HepG2 (cell line): ENCODE measurements at regions not wholly inside any gene's neighbourhood (a gene's known extent, or its start where the extent isn't known, plus 50 kb on each side); places are given as distances from the start of the nearest gene placed in this dataset.

Experiments used
- DPF2 ChIP-seq: sonication (generic); formaldehyde crosslinking; IDR thresholded peaks from 2 replicates; pipeline ENCODE4 v1.4.0; 2020; ENCODE audit warnings: mild to moderate bottlenecking, low read depth, missing genetic modification reagents, borderline replicate concordance
- GATAD2A ChIP-seq: IDR thresholded peaks from 2 replicates; pipeline ENCODE4 v1.6.1; 2016
- HCFC1 ChIP-seq: fragments of 150-350 bp; IDR thresholded peaks from 2 replicates; pipeline ENCODE4 v1.6.1; 2014; ENCODE audit warnings: low read depth, low read length
- HNRNPK ChIP-seq: fragments of 200-400 bp; formaldehyde crosslinking; IDR thresholded peaks from 2 replicates; pipeline ENCODE4 v1.6.1; 2018; ENCODE audit warnings: low read length, low read depth, moderate library complexity, mild to moderate bottlenecking; ENCODE audit not compliant: poor library complexity, severe bottlenecking
- JDP2 ChIP-seq: sonication (generic); formaldehyde crosslinking; IDR thresholded peaks from 2 replicates; pipeline ENCODE4 v1.8.1; 2022; ENCODE audit warnings: missing genetic modification reagents, borderline replicate concordance
- MYC ChIP-seq: sonication (generic); formaldehyde crosslinking; IDR thresholded peaks from 2 replicates; pipeline ENCODE4 v1.9.0; 2021; ENCODE audit warnings: missing genetic modification reagents, borderline replicate concordance
- NRL ChIP-seq: sonication (generic); formaldehyde crosslinking; IDR thresholded peaks from 2 replicates; pipeline ENCODE4 v1.5.0; 2020; ENCODE audit warnings: missing genetic modification reagents, mild to moderate bottlenecking, moderate library complexity, borderline replicate concordance
- POLR2AphosphoS5 ChIP-seq: IDR thresholded peaks from 2 replicates; pipeline ENCODE4 v1.6.1; 2012; ENCODE audit warnings: low read depth, low read length
- RAD21 ChIP-seq: fragments of 450-650 bp; formaldehyde crosslinking; IDR thresholded peaks from 2 replicates; pipeline ENCODE4 v1.5.0; 2020; ENCODE audit warnings: mild to moderate bottlenecking
- RBFOX2 ChIP-seq: fragments of 200-400 bp; formaldehyde crosslinking; IDR thresholded peaks from 2 replicates; pipeline ENCODE4 v1.6.1; 2017; ENCODE audit warnings: low read depth, mild to moderate bottlenecking, low read length
- TGIF2 ChIP-seq: IDR thresholded peaks from 2 replicates; pipeline ENCODE4 v1.6.1; 2016; ENCODE audit warnings: control low read depth, missing compliant biosample characterization
- WIZ ChIP-seq: sonication (generic); formaldehyde crosslinking; IDR thresholded peaks from 2 replicates; pipeline ENCODE4 v1.5.1; 2020; ENCODE audit warnings: mild to moderate bottlenecking, missing genetic modification reagents
- ZBTB7B ChIP-seq: sonication (generic); formaldehyde crosslinking; IDR thresholded peaks from 2 replicates; pipeline ENCODE4 v1.4.0; 2020; ENCODE audit warnings: missing genetic modification reagents
- ZC3H4 ChIP-seq: sonication (generic); formaldehyde crosslinking; IDR thresholded peaks from 2 replicates; pipeline ENCODE4 v1.4.0; 2020; ENCODE audit warnings: missing genetic modification reagents, borderline replicate concordance
- ZIK1 ChIP-seq: sonication (generic); formaldehyde crosslinking; IDR thresholded peaks from 2 replicates; pipeline ENCODE4 v1.5.0; 2020; ENCODE audit warnings: mild to moderate bottlenecking, low read depth, missing genetic modification reagents, borderline replicate concordance
- ZNF34 ChIP-seq: sonication (generic); formaldehyde crosslinking; IDR thresholded peaks from 2 replicates; pipeline ENCODE4 v1.4.0; 2020; ENCODE audit warnings: mild to moderate bottlenecking, missing genetic modification reagents, borderline replicate concordance
- ZNF577 ChIP-seq: sonication (generic); formaldehyde crosslinking; IDR thresholded peaks from 2 replicates; pipeline ENCODE4 v1.4.0; 2020; ENCODE audit warnings: mild to moderate bottlenecking, low read depth, missing genetic modification reagents, borderline replicate concordance
- ZNF598 ChIP-seq: sonication (generic); formaldehyde crosslinking; IDR thresholded peaks from 2 replicates; pipeline ENCODE4 v1.5.1; 2020; ENCODE audit warnings: mild to moderate bottlenecking, missing genetic modification reagents, borderline replicate concordance
- ZNF766 ChIP-seq: sonication (generic); formaldehyde crosslinking; IDR thresholded peaks from 2 replicates; pipeline ENCODE4 v1.5.0; 2020; ENCODE audit warnings: missing genetic modification reagents, borderline replicate concordance
- ZNF788 ChIP-seq: sonication (generic); formaldehyde crosslinking; IDR thresholded peaks from 2 replicates; pipeline ENCODE4 v1.5.0; 2020; ENCODE audit warnings: mild to moderate bottlenecking, missing genetic modification reagents, borderline replicate concordance
- ZSCAN25 ChIP-seq: sonication (generic); formaldehyde crosslinking; IDR thresholded peaks from 2 replicates; pipeline ENCODE4 v1.8.0; 2022; ENCODE audit warnings: mild to moderate bottlenecking, missing genetic modification reagents
- TF ChIP-seq, protein P1 (sequence below): sonication (generic); formaldehyde crosslinking; IDR thresholded peaks from 2 replicates; pipeline ENCODE4 v1.4.0; 2020; ENCODE audit warnings: missing genetic modification reagents
- TF ChIP-seq, protein P2 (sequence below): sonication (generic); formaldehyde crosslinking; IDR thresholded peaks from 2 replicates; pipeline ENCODE4 v1.4.0; 2020; ENCODE audit warnings: missing genetic modification reagents, borderline replicate concordance
- TF ChIP-seq, protein P3 (sequence below): sonication (generic); formaldehyde crosslinking; IDR thresholded peaks from 2 replicates; pipeline ENCODE4 v1.4.0; 2020; ENCODE audit warnings: missing genetic modification reagents

DNA sequence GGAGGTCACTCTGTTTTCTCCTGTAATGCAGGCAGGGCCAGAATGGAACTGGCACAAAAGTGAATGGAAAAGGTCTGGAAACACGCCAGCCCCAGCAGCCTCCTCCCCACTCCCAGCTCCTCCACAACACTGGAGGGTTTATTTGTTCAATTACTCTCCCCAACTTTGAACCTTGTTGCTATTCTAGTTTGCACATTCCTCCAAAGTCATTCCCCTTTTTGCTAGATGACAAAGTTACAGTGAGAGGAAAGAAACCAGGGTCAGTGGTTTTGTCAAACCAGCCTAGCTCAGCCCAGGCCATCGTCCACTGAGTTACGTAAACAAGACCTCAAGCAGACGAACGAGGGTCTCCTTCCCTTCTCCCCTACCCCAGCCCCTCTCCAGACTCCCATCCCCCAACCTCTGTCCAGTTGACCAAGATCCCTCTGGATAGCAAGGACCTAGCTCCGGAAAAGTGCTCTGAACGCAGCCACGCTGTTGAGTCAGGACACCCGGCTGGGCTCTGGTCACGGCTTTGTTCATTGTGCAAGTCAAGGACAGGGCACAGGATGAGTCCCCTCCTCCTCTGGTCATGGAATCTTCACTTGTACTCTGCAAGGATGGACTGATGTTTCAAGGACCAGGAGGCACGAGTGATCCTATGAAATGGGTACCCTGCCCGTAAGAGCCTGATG lies 180.0 kb downstream of the USP12 start (continued):
- TF ChIP-seq, protein P1, sequence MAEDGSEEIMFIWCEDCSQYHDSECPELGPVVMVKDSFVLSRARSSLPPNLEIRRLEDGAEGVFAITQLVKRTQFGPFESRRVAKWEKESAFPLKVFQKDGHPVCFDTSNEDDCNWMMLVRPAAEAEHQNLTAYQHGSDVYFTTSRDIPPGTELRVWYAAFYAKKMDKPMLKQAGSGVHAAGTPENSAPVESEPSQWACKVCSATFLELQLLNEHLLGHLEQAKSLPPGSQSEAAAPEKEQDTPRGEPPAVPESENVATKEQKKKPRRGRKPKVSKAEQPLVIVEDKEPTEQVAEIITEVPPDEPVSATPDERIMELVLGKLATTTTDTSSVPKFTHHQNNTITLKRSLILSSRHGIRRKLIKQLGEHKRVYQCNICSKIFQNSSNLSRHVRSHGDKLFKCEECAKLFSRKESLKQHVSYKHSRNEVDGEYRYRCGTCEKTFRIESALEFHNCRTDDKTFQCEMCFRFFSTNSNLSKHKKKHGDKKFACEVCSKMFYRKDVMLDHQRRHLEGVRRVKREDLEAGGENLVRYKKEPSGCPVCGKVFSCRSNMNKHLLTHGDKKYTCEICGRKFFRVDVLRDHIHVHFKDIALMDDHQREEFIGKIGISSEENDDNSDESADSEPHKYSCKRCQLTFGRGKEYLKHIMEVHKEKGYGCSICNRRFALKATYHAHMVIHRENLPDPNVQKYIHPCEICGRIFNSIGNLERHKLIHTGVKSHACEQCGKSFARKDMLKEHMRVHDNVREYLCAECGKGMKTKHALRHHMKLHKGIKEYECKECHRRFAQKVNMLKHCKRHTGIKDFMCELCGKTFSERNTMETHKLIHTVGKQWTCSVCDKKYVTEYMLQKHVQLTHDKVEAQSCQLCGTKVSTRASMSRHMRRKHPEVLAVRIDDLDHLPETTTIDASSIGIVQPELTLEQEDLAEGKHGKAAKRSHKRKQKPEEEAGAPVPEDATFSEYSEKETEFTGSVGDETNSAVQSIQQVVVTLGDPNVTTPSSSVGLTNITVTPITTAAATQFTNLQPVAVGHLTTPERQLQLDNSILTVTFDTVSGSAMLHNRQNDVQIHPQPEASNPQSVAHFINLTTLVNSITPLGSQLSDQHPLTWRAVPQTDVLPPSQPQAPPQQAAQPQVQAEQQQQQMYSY (CRISPR knock-in tag) = no peak
- TF ChIP-seq, protein P2, sequence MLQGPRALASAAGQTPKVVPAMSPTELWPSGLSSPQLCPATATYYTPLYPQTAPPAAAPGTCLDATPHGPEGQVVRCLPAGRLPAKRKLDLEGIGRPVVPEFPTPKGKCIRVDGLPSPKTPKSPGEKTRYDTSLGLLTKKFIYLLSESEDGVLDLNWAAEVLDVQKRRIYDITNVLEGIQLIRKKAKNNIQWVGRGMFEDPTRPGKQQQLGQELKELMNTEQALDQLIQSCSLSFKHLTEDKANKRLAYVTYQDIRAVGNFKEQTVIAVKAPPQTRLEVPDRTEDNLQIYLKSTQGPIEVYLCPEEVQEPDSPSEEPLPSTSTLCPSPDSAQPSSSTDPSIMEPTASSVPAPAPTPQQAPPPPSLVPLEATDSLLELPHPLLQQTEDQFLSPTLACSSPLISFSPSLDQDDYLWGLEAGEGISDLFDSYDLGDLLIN = no peak
- no peak for TF ChIP-seq HNRNPK
- 0 out of 2 replicates have a peak, but pooled peaks have one; percentile 32 for TF ChIP-seq ZNF34 (CRISPR knock-in tag)
- TF ChIP-seq POLR2AphosphoS5 = peak; percentile 57; the same call in 1 of the 2 replicates
- peak; percentile 78 for TF ChIP-seq ZBTB7B (CRISPR knock-in tag)
- TF ChIP-seq GATAD2A (CRISPR knock-in tag) = peak; percentile 80
- TF ChIP-seq, protein P3, sequence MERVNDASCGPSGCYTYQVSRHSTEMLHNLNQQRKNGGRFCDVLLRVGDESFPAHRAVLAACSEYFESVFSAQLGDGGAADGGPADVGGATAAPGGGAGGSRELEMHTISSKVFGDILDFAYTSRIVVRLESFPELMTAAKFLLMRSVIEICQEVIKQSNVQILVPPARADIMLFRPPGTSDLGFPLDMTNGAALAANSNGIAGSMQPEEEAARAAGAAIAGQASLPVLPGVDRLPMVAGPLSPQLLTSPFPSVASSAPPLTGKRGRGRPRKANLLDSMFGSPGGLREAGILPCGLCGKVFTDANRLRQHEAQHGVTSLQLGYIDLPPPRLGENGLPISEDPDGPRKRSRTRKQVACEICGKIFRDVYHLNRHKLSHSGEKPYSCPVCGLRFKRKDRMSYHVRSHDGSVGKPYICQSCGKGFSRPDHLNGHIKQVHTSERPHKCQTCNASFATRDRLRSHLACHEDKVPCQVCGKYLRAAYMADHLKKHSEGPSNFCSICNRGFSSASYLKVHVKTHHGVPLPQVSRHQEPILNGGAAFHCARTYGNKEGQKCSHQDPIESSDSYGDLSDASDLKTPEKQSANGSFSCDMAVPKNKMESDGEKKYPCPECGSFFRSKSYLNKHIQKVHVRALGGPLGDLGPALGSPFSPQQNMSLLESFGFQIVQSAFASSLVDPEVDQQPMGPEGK (CRISPR knock-in tag) = peak; percentile 74
- TF ChIP-seq ZNF766 (CRISPR knock-in tag) = peak; percentile 88; the same call in 1 of the 2 replicates
- TF ChIP-seq RBFOX2 = peak; percentile 44; the same call in 1 of the 2 replicates
- no peak for TF ChIP-seq ZNF577 (CRISPR knock-in tag)
- TF ChIP-seq WIZ (CRISPR knock-in tag) = 0 out of 2 replicates have a peak, but pooled peaks have one; percentile 23
- TF ChIP-seq ZNF788 (CRISPR knock-in tag) = peak; percentile 36; the same call in 1 of the 2 replicates
- TF ChIP-seq JDP2 (CRISPR knock-in tag) = no peak
- TF ChIP-seq MYC = no peak; the same call in 1 of the 2 replicates
- TF ChIP-seq HCFC1 = no peak
- TF ChIP-seq NRL (CRISPR knock-in tag) = peak; percentile 48; the same call in 1 of the 2 replicates
- TF ChIP-seq ZNF598 (CRISPR knock-in tag) = 0 out of 2 replicates have a peak, but pooled peaks have one; percentile 19
- TF ChIP-seq DPF2 = 0 out of 2 replicates have a peak, but pooled peaks have one; percentile 22
- peak; percentile 37; the same call in 1 of the 2 replicates for TF ChIP-seq TGIF2 (CRISPR knock-in tag)
- TF ChIP-seq ZC3H4 (CRISPR knock-in tag) = no peak
- no peak; the same call in 1 of the 2 replicates for TF ChIP-seq ZSCAN25
- TF ChIP-seq RAD21 = 0 out of 2 replicates have a peak, but pooled peaks have one; percentile 7
- no peak for TF ChIP-seq ZIK1
